Skeletal muscle cell (primary cell): ENCODE measurements at regions not wholly inside any gene's neighbourhood (a gene's known extent, or its start where the extent isn't known, plus 50 kb on each side); places are given as distances from the start of the nearest gene placed in this dataset.
"Not testable (repeated sequence)": the region's sequence is repeated elsewhere in the genome, so short reads cannot be mapped to it uniquely, and the experiment has no call there.

ENCODE experiments used
- DNase-seq: peaks from one replicate; pipeline ENCODE4 v3.0.0-alpha.2; 2010; ENCODE audit warnings: low read depth
- H3K4me3 ChIP-seq: 2 replicates; pipeline ENCODE4 v1.5.1; 2011; ENCODE audit warnings: low read depth, mild to moderate bottlenecking, control low read depth, low read length, moderate library complexity

- DNase-seq, result no peak
- no peak overlapping the region for H3K4me3 ChIP-seq
Observed at GRCh38 chr6:90463359-90463758, 123.5 kb downstream of the MAP3K7 start.

- no peak for DNase-seq
- no peak overlapping the region for H3K4me3 ChIP-seq
Observed at GRCh38 chr6:90462102-90462501, 124.8 kb downstream of the MAP3K7 start.

GRCh38 chr6:90461383-90461782 lies 125.5 kb downstream of the MAP3K7 start:
- no peak overlapping the region for H3K4me3 ChIP-seq
- no peak for DNase-seq

GRCh38 chr6:90460051-90460450 lies 126.8 kb downstream of the MAP3K7 start:
- no peak overlapping the region for H3K4me3 ChIP-seq
- no peak for DNase-seq

- no peak overlapping the region for H3K4me3 ChIP-seq
- no peak for DNase-seq
Observed at GRCh38 chr6:90459225-90459758, 127.6 kb downstream of the MAP3K7 start.

GRCh38 chr6:90458353-90459224 lies 128.3 kb downstream of the MAP3K7 start:
- DNase-seq, result no peak
- no peak overlapping the region for H3K4me3 ChIP-seq

GRCh38 chr6:90457867-90458259 lies 129.0 kb downstream of the MAP3K7 start:
- no peak for DNase-seq
- H3K4me3 ChIP-seq, result no peak overlapping the region

GRCh38 chr6:90456997-90457866 lies 129.6 kb downstream of the MAP3K7 start:
- not testable (repeated sequence) for DNase-seq, H3K4me3 ChIP-seq

- DNase-seq, result no peak
- no peak overlapping the region for H3K4me3 ChIP-seq
Observed at GRCh38 chr6:90456001-90456400, 130.9 kb downstream of the MAP3K7 start.

- H3K4me3 ChIP-seq, result no peak overlapping the region
- no peak for DNase-seq
Observed at GRCh38 chr6:90454836-90455427, 131.9 kb downstream of the MAP3K7 start.

GRCh38 chr6:90450268-90450953 lies 136.5 kb downstream of the MAP3K7 start:
- no peak for DNase-seq
- no peak overlapping the region for H3K4me3 ChIP-seq

GRCh38 chr6:90449311-90449710 lies 137.6 kb downstream of the MAP3K7 start:
- no peak overlapping the region for H3K4me3 ChIP-seq
- DNase-seq, result no peak

GRCh38 chr6:90448836-90449235 lies 138.0 kb downstream of the MAP3K7 start:
- no peak overlapping the region for H3K4me3 ChIP-seq
- no peak for DNase-seq

- H3K4me3 ChIP-seq, result no peak overlapping the region
- no peak for DNase-seq
Observed at GRCh38 chr6:90446164-90446563, 140.7 kb downstream of the MAP3K7 start.

- DNase-seq, result no peak
- H3K4me3 ChIP-seq, result no peak overlapping the region
Observed at GRCh38 chr6:90445533-90446108, 141.3 kb downstream of the MAP3K7 start.

- DNase-seq, result no peak
- no peak overlapping the region for H3K4me3 ChIP-seq
Observed at GRCh38 chr6:90444160-90444714, 142.6 kb downstream of the MAP3K7 start.

- DNase-seq, result no peak
- no peak overlapping the region for H3K4me3 ChIP-seq
Observed at GRCh38 chr6:90442366-90442765, 144.5 kb downstream of the MAP3K7 start.

- no peak overlapping the region for H3K4me3 ChIP-seq
- no peak for DNase-seq
Observed at GRCh38 chr6:90440586-90441283, 144.1 kb upstream of the BACH2 start.
